ENCODE measurements at regions not wholly inside any gene's neighbourhood (a gene's known extent, or its start where the extent isn't known, plus 50 kb on each side); places are given as distances from the start of the nearest gene placed in this dataset.

DNA sequence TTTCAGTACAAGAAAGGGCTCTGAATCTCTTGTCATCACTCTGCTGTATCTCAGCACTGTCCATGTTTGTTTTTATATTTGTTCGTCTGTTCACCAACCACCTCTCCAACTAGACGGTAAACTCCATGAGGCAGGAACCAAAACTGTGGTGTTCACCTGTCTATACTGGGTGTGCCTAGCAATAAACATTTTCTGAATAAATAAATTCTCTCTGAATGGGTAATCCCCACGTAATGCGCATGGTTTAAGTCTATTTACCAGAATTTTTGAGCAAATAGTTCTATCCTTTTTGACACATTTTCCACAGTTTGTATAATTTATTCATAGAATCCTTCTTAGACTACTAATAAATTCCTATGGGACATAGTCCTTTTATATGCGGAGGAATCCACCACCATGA lies 400.6 kb upstream of the CFAP20DC start:
- no peak for ATAC-seq (ENCODE audit: low read depth)
- DNase-seq (ENCODE audit: low spot score), result no peak
- TF ChIP-seq, protein P1, sequence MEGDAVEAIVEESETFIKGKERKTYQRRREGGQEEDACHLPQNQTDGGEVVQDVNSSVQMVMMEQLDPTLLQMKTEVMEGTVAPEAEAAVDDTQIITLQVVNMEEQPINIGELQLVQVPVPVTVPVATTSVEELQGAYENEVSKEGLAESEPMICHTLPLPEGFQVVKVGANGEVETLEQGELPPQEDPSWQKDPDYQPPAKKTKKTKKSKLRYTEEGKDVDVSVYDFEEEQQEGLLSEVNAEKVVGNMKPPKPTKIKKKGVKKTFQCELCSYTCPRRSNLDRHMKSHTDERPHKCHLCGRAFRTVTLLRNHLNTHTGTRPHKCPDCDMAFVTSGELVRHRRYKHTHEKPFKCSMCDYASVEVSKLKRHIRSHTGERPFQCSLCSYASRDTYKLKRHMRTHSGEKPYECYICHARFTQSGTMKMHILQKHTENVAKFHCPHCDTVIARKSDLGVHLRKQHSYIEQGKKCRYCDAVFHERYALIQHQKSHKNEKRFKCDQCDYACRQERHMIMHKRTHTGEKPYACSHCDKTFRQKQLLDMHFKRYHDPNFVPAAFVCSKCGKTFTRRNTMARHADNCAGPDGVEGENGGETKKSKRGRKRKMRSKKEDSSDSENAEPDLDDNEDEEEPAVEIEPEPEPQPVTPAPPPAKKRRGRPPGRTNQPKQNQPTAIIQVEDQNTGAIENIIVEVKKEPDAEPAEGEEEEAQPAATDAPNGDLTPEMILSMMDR (IDR thresholded peaks at IDR 0.05; ENCODE audit: poor library complexity, severe bottlenecking), result no peak
- H3K36me3 ChIP-seq (ENCODE audit: low read depth), result no peaks in the 10 kb centered on the region
- H3K27ac ChIP-seq (ENCODE audit: poor library complexity, severe bottlenecking), result no peak overlapping the region
- H3K9me3 ChIP-seq (ENCODE audit: severe bottlenecking), result no peaks in the 10 kb centered on the region
- no peaks in the 10 kb centered on the region for H3K27me3 ChIP-seq (ENCODE audit: insufficient read depth, poor library complexity, severe bottlenecking)
- H3K4me1 ChIP-seq (ENCODE audit: insufficient read depth, poor library complexity, severe bottlenecking), result peaks cover 5% of the 10 kb centered on the region
- no peak overlapping the region for H3K4me3 ChIP-seq (ENCODE audit: severe bottlenecking)

DNA sequence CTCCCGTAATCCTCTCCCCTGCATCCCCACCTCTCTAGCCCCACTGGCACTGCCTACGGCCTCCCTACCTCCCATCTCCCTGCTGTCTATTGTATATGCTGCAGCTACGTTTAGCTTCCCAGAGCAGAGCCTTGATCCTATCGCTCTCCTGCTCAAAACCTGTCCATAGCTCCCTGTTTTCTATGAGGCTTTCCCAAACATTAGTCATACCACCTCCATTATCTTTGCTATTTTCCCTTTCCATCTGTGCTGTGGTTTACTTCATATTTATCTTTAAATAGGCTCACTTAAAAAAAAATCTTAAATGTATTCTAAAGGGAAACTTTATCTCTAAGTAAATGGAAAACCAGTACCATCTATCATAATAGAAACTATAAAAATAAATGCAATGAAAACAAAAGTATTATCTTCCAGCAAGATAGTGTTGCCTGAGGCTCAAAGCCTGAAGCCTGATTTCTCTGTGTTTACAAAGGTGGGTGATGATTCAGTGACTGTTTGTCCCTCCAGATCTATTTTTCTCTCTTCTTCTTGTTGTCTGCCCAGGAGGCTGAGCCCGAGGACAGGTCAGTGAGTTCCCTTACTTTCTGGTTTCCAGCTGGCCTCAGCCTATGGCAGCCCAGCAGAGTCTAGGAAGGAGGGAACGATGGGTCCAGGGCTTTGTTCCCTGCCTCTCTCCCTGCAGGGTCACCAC lies 397.1 kb upstream of the CFAP20DC start:
- ATAC-seq (ENCODE audit: low read depth) (peak; percentile 53), DNase-seq (ENCODE audit: low spot score) (no peak)
- Histone ChIP-seq H3K27me3 (ENCODE audit: insufficient read depth, poor library complexity, severe bottlenecking) (no peaks in the 10 kb centered on the region), H3K4me1 (ENCODE audit: insufficient read depth, poor library complexity, severe bottlenecking) (peaks cover 5% of the 10 kb centered on the region), H3K36me3 (ENCODE audit: low read depth) (no peaks in the 10 kb centered on the region), H3K4me3 (ENCODE audit: severe bottlenecking) (no peak overlapping the region), H3K9me3 (ENCODE audit: severe bottlenecking) (no peaks in the 10 kb centered on the region), H3K27ac (ENCODE audit: poor library complexity, severe bottlenecking) (no peak overlapping the region)
- TF ChIP-seq, protein P1 (IDR thresholded peaks at IDR 0.05; ENCODE audit: poor library complexity, severe bottlenecking), result no peak

DNA sequence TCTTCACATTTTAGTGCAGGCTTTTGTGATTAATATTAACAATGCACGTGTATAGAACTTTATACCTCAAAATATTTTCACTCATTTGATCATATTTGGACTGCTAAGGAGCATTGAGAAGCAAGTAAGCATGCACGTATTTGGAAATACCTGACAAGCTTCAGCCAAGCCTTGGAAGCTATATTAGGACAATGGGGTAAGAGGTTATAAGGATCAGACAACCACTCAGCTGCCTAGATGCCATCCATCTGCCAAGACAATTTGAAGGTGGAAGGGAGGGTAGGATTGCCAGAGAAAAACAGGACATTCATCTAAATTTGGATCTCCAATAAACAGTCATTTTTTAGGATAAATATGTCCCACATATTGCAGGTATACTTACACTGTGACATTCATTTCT lies 394.9 kb upstream of the CFAP20DC start:
- DNase-seq (ENCODE audit: low spot score) (no peak), ATAC-seq (ENCODE audit: low read depth) (no peak)
- Histone ChIP-seq H3K27ac (ENCODE audit: poor library complexity, severe bottlenecking) (no peak overlapping the region), H3K4me3 (ENCODE audit: severe bottlenecking) (no peak overlapping the region), H3K9me3 (ENCODE audit: severe bottlenecking) (no peaks in the 10 kb centered on the region), H3K36me3 (ENCODE audit: low read depth) (no peaks in the 10 kb centered on the region), H3K4me1 (ENCODE audit: insufficient read depth, poor library complexity, severe bottlenecking) (no peaks in the 10 kb centered on the region), H3K27me3 (ENCODE audit: insufficient read depth, poor library complexity, severe bottlenecking) (no peaks in the 10 kb centered on the region)
- TF ChIP-seq, protein P1 (IDR thresholded peaks at IDR 0.05; ENCODE audit: poor library complexity, severe bottlenecking), result no peak

DNA sequence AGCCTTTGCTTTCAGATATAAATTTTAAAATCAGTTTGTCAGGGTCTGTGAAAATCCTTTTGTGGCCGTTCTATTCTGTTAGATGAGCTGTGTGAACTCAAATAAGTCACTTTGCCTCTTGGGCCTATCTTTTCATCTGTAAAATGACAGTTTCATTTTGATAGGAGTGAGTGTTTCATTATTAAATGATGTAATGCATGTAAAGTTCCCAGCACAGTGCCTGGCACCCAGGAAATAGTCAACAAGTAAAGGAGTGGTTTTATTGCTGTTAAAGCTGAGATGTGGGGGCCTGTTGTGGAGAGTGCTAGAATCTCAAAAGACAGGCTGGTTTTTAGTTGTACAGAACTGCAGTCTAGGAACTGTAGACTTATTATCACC lies 394.5 kb upstream of the CFAP20DC start:
- Histone ChIP-seq H3K36me3 (ENCODE audit: low read depth) (no peaks in the 10 kb centered on the region), H3K4me1 (ENCODE audit: insufficient read depth, poor library complexity, severe bottlenecking) (no peaks in the 10 kb centered on the region), H3K4me3 (ENCODE audit: severe bottlenecking) (no peak overlapping the region), H3K27me3 (ENCODE audit: insufficient read depth, poor library complexity, severe bottlenecking) (no peaks in the 10 kb centered on the region), H3K9me3 (ENCODE audit: severe bottlenecking) (no peaks in the 10 kb centered on the region), H3K27ac (ENCODE audit: poor library complexity, severe bottlenecking) (no peak overlapping the region)
- ATAC-seq (ENCODE audit: low read depth) (no peak), DNase-seq (ENCODE audit: low spot score) (no peak)
- TF ChIP-seq, protein P1 (IDR thresholded peaks at IDR 0.05; ENCODE audit: poor library complexity, severe bottlenecking), result no peak

DNA sequence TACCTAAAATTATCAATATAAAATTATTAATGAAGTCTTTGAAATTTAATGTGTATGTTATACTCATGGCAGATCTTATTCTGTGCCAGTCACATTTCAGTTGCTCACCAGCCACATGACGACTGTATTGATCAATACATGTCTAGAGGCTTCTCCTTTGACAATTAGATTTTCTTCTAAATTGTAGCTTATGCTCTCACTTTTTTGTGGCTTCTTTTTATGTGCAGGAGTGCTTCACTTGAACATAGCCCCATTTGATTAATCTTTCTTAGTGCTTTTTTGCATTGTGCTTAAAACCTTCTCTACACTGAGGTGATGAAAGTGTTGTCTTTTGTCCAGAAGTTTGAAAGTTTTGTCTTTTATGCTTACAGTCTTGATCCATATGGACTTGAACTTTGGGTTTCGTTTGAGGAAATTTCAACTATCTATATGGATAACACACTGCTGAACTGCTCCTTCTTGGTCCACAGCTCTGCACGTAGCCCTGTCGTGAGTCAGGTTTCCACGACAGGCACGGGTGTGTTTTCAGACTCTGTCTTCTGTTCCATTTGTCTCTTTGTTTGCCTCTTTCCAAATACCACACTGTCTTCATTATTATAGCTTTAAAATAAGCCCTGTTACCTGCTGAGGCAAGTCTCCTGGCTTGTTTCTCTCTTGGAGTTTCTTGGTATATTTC lies 393.9 kb upstream of the CFAP20DC start:
- no peaks in the 10 kb centered on the region for H3K9me3 ChIP-seq (ENCODE audit: severe bottlenecking)
- no peaks in the 10 kb centered on the region for H3K4me1 ChIP-seq (ENCODE audit: insufficient read depth, poor library complexity, severe bottlenecking)
- TF ChIP-seq, protein P1 (IDR thresholded peaks at IDR 0.05; ENCODE audit: poor library complexity, severe bottlenecking), result no peak
- H3K27ac ChIP-seq (ENCODE audit: poor library complexity, severe bottlenecking), result no peak overlapping the region
- DNase-seq (ENCODE audit: low spot score), result no peak
- ATAC-seq (ENCODE audit: low read depth), result no peak
- no peak overlapping the region for H3K4me3 ChIP-seq (ENCODE audit: severe bottlenecking)
- H3K36me3 ChIP-seq (ENCODE audit: low read depth), result no peaks in the 10 kb centered on the region
- H3K27me3 ChIP-seq (ENCODE audit: insufficient read depth, poor library complexity, severe bottlenecking), result no peaks in the 10 kb centered on the region

Measured in RWPE2 (cell line).